Liver (tissue), 3 donors: ENCODE measurements at regions not wholly inside any gene's neighbourhood (a gene's known extent, or its start where the extent isn't known, plus 50 kb on each side); places are given as distances from the start of the nearest gene placed in this dataset.

Experiments used
- CTCF ChIP-seq: fragments of 150-350 bp; IDR thresholded peaks from 2 replicates; pipeline ENCODE4 v1.5.1; 2017; ENCODE audit warnings: improper control_type of control experiment, low read depth, low read length; ENCODE audit not compliant: missing input control
- EGR1 ChIP-seq, 2 donors: IDR thresholded peaks; 2 replicates each; pipeline ENCODE4 v1.6.1; 2016 to 2018; ENCODE audit warnings: antibody characterized with exemption in 2 of 2, low read depth in 2 of 2
- SP1 ChIP-seq: IDR thresholded peaks from 2 replicates; pipeline ENCODE4 v1.6.1; 2018; ENCODE audit warnings: antibody characterized with exemption, mild to moderate bottlenecking
- TAF1 ChIP-seq: conservative IDR thresholded peaks from 2 replicates; pipeline ENCODE4 v1.6.1; 2016; ENCODE audit warnings: antibody characterized with exemption, mild to moderate bottlenecking
- TF ChIP-seq, protein P1 (sequence below): IDR thresholded peaks from 2 replicates; pipeline ENCODE4 v1.6.1; 2016; ENCODE audit warnings: antibody characterized with exemption, mild to moderate bottlenecking
- donor health status: healthy.
- donor health status: healthy.

DNA sequence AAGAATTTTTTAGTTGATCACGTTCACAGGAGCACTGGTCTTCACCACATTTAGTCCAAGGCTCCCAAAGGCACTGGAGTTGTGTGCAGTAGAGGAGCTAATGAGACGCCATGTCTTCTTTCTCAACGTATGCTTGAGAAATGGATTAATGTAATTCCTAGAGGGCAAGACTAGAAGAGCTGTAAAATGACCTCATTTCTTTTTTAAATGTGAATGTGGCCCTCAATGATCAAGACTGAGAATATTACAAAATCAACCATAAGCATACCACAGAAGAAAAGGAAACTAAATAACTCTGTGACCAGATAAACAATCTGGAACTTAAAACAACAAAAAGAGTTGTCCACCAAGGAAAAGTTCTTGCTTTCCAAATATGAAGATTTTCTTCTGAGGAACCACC lies 112.1 kb upstream of the THBS1 start:
- TF ChIP-seq CTCF (no peak), EGR1 (IDR thresholded peaks at IDR 0.05; ENCODE audit: low read depth in 2 of 2) (no peak), SP1 (no peak), TAF1 (no peak)
- TF ChIP-seq, protein P1, sequence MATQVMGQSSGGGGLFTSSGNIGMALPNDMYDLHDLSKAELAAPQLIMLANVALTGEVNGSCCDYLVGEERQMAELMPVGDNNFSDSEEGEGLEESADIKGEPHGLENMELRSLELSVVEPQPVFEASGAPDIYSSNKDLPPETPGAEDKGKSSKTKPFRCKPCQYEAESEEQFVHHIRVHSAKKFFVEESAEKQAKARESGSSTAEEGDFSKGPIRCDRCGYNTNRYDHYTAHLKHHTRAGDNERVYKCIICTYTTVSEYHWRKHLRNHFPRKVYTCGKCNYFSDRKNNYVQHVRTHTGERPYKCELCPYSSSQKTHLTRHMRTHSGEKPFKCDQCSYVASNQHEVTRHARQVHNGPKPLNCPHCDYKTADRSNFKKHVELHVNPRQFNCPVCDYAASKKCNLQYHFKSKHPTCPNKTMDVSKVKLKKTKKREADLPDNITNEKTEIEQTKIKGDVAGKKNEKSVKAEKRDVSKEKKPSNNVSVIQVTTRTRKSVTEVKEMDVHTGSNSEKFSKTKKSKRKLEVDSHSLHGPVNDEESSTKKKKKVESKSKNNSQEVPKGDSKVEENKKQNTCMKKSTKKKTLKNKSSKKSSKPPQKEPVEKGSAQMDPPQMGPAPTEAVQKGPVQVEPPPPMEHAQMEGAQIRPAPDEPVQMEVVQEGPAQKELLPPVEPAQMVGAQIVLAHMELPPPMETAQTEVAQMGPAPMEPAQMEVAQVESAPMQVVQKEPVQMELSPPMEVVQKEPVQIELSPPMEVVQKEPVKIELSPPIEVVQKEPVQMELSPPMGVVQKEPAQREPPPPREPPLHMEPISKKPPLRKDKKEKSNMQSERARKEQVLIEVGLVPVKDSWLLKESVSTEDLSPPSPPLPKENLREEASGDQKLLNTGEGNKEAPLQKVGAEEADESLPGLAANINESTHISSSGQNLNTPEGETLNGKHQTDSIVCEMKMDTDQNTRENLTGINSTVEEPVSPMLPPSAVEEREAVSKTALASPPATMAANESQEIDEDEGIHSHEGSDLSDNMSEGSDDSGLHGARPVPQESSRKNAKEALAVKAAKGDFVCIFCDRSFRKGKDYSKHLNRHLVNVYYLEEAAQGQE = no peak
